ENCODE measurements at regions not wholly inside any gene's neighbourhood (a gene's known extent, or its start where the extent isn't known, plus 50 kb on each side); places are given as distances from the start of the nearest gene placed in this dataset.

DNA sequence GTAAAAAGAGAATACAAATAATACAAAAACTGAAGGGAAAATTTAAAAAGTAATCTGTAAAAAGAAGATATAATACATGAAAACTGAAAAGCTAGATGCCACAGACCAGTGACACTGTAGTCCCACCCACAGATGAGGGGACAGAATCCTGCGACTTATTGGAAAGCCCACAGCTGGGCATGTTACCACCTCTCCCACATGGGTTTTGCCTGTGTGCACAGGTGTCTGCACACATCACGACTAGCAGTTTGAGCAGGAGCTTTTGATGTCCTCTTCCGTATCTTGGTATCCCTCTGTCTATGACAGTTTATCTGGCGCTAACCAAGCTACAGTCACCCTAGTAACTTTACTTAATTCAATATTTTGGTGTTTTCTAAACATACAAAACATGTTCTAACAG, 291.1 kb upstream of the EXOC2 start:
- TF ChIP-seq EP300 (IDR thresholded peaks at IDR 0.05): no peak
- no peak for TF ChIP-seq CTCF (IDR thresholded peaks at IDR 0.05)

Measured in ovary (tissue), 3 donors.